Choroid plexus epithelial cell (primary cell): ENCODE measurements at regions not wholly inside any gene's neighbourhood (a gene's known extent, or its start where the extent isn't known, plus 50 kb on each side); places are given as distances from the start of the nearest gene placed in this dataset.
"Not testable (repeated sequence)": the region's sequence is repeated elsewhere in the genome, so short reads cannot be mapped to it uniquely, and the experiment has no call there.

Experiments
- DNase-seq: peaks from one replicate; pipeline ENCODE4 v3.0.0-alpha.2; 2010; ENCODE audit warnings: low read depth
- H3K4me3 ChIP-seq: 2 replicates; pipeline ENCODE4 v1.5.1; 2011; ENCODE audit warnings: low read depth, mild to moderate bottlenecking, control low read depth, low read length, moderate library complexity
- CTCF ChIP-seq: conservative IDR thresholded peaks from 2 replicates; pipeline ENCODE4 v1.5.1; 2011; ENCODE audit warnings: low read depth, mild to moderate bottlenecking, control low read depth, inconsistent platforms, low read length, moderate library complexity

DNA sequence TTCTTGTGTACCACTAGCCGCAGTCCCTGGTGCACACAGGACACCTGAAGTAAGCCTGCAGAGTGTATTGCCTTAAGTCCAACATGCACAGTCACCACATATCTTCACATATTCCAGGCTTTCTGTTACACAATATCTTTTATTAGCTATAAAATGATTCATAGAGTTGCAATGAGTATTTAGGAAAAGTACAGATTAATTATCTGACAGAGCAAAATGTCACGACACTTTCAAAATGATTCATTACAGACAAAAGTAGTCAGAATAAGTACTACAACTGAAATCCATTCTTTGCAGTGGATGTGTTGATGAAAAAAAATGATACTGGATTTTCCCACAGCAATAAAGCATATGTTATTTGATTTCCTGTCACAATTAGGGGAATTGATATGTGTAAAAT lies 199.5 kb upstream of the ASCC3 start:
- no peak for TF ChIP-seq CTCF
- no peak overlapping the region for H3K4me3 ChIP-seq
- peak; percentile 56 for DNase-seq

DNA sequence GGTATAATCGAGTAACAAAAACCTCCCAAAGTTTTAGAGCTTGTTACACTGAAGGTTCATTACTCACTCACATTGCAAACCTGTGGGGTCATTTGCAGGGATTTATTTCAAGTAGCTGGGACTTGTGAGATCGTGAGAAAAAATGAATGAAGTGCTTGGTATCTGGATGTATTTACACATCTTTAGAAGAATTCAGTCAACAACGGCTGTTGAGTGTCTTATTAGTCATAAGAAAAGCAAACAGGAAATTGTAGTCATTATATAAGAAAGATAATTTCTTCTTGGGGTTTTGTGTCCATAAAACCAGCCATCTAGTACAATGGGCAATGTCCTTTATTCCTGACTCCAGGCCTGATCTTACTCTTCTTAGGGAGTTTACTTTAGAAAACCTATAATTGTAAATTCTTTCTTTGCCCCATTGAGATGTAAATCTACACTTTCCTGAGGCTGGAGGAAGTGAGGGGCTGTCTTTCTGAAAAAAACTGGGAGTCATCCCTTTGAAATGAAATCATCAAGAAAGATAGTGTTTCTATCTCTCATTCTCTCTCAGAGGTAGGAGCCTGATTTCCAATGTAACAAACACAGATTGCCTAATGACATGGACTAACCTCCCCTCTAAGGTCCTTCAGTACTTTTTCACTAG lies 202.5 kb upstream of the ASCC3 start:
- no peak overlapping the region for H3K4me3 ChIP-seq
- TF ChIP-seq CTCF, result no peak
- peak; percentile 85 for DNase-seq

GRCh38 chr6:101085327-101085726 lies 204.2 kb upstream of the ASCC3 start:
- H3K4me3 ChIP-seq, result no peak overlapping the region
- DNase-seq, result peak; percentile 60
- no peak for TF ChIP-seq CTCF

DNA sequence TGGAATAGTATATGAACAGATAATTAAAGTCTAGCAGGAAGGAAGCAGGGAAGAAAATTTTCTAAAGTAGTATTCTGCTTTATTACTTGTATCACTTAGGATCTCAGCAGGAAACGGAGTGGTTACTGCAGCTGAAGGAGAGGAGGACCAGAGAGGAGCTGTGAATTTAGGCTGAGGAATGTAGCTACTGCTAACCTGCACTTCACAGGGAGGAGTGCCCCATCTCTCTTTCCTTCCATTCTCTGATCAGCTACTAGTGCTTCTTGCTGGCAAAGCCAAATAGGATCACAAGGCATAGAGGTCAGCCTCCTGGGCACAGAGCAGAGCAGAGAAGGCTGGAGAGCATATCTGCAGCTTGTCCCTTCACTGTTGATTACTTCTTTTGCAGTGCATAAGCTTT lies 205.3 kb upstream of the ASCC3 start:
- TF ChIP-seq CTCF, result no peak
- no peak overlapping the region for H3K4me3 ChIP-seq
- DNase-seq, result peak; percentile 5

- no peak overlapping the region for H3K4me3 ChIP-seq
- no peak for TF ChIP-seq CTCF
- no peak for DNase-seq
Measured at GRCh38 chr6:101088594-101088993, 207.5 kb upstream of the ASCC3 start.

DNA sequence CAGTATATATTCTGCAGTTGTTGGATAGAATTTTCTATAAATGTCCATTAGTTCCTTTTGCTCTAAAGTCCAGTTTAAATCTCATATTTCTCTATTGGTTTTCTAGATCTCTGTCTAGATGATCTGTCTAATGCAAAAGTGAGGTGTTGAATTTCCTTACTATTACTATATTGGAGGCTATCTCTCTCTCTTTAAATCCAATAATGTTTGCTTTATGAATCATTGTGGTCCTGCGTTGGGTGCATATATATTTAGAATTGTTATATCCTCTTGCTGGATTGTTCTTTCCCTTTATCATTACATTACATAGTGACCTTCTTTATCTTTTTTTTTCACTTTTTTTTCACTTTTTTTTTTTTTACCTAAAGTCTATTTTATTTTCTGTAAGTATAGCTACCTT lies 208.5 kb upstream of the ASCC3 start:
- no peak for TF ChIP-seq CTCF
- H3K4me3 ChIP-seq, result no peak overlapping the region
- no peak for DNase-seq

DNA sequence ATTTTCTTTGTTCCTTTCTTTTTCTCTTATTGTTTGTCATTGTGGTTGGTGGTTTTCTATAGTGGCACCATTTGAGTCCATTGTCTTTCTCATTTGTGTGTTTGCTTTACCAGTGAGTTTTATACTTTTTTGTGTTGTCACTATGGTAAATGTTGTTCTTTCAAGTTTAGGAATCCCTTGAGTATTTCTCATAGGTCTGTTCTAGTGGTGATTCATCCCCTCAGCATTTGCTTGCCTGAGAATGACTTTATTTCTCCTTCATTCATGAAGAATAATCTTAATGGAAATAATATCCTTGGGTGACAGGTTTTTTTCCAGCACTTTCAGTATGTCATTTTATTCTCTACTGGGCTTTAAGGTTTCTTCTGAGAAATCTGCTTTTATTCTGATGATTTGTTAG lies 209.2 kb upstream of the ASCC3 start:
- no peak overlapping the region for H3K4me3 ChIP-seq
- peak; percentile 29 for DNase-seq
- TF ChIP-seq CTCF, result no peak

DNA sequence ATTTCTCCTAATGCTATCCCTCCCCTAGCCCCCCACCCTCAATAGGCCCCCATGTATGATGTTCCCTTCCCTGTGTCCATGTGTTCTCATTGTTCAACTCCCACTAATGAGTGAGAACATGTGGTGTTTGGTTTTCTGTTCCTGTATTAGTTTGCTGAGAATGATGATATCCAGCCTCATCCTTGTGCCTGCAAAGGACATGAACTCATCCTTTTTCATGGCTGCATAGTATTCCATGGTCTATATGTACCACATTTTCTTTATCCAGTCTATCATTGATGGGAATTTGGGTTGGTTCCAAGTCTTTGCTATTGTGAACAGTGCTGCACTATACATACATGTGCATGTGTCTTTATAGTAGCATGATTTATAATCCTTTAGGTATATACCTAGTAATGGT lies 217.5 kb upstream of the ASCC3 start:
- H3K4me3 ChIP-seq, DNase-seq: not testable (repeated sequence)
